KMS-11 (cell line): ENCODE measurements at regions not wholly inside any gene's neighbourhood (a gene's known extent, or its start where the extent isn't known, plus 50 kb on each side); places are given as distances from the start of the nearest gene placed in this dataset.

Experiments
- H2AFZ ChIP-seq: fragments of 200-600 bp; sonication (generic); 2 replicates; pipeline ENCODE4 v1.6.1; 2016; ENCODE audit warnings: antibody characterized with exemption, mixed run types, low read depth
- H3K27ac ChIP-seq: fragments of 200-600 bp; sonication (generic); 2 replicates; pipeline ENCODE4 v1.6.1; 2016; ENCODE audit warnings: mild to moderate bottlenecking, mixed run types
- H3K27me3 ChIP-seq: fragments of 200-600 bp; sonication (generic); 2 replicates; pipeline ENCODE4 v1.6.1; 2017; ENCODE audit warnings: mild to moderate bottlenecking, low read depth, mixed run types, moderate library complexity; ENCODE audit not compliant: insufficient read depth
- H3K36me3 ChIP-seq: fragments of 200-600 bp; sonication (generic); 2 replicates; pipeline ENCODE4 v1.6.1; 2017; ENCODE audit warnings: mild to moderate bottlenecking, mixed run types; ENCODE audit not compliant: insufficient read depth
- H3K4me1 ChIP-seq: fragments of 200-600 bp; sonication (generic); 2 replicates; pipeline ENCODE4 v1.6.1; 2016; ENCODE audit warnings: mild to moderate bottlenecking, low read depth, mixed run types; ENCODE audit not compliant: poor library complexity, severe bottlenecking
- H3K4me2 ChIP-seq: fragments of 200-600 bp; sonication (generic); 2 replicates; pipeline ENCODE4 v1.7.0; 2016; ENCODE audit warnings: mild to moderate bottlenecking, mixed run types
- H3K4me3 ChIP-seq: fragments of 200-600 bp; sonication (generic); IDR thresholded peaks from 2 replicates; pipeline ENCODE4 v1.6.1; 2017; ENCODE audit warnings: low read depth, low read length, mixed read lengths; ENCODE audit not compliant: insufficient read depth
- H3K79me2 ChIP-seq: fragments of 200-600 bp; sonication (generic); 2 replicates; pipeline ENCODE4 v1.6.1; 2016; ENCODE audit warnings: low read depth, mixed run types; ENCODE audit not compliant: insufficient read depth
- H3K9ac ChIP-seq: fragments of 200-600 bp; sonication (generic); 2 replicates; pipeline ENCODE4 v1.6.1; 2016; ENCODE audit warnings: mild to moderate bottlenecking, mixed run types
- H4K20me1 ChIP-seq: fragments of 200-600 bp; sonication (generic); 2 replicates; pipeline ENCODE4 v1.6.1; 2016; ENCODE audit warnings: mild to moderate bottlenecking, mixed run types; ENCODE audit not compliant: insufficient read depth
- TF ChIP-seq, protein P1 (sequence below): fragments of 200-600 bp; sonication (generic); conservative IDR thresholded peaks from 2 replicates; pipeline ENCODE4 v1.6.1; 2017; ENCODE audit warnings: low read depth, mild to moderate bottlenecking, antibody characterized with exemption, low read length, moderate library complexity, mixed read lengths

DNA sequence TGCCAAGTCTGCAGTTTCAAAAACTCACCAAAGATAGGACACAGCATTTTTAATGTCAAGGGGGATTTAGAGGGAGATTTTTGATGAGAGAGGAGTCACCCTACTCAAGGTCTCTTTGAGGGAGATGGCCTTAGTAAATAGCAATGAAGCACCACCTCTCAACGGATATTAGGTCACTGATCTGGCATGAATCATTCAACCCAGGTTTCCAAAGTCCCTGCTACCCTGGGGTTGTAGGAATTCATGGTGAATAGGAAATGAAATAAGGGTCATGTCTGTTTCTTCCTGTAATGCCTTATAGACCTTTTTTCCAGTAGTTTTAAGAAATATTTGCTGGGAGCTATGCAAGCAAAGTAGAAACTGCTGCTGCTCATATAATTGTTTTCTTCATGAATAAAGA lies 2154.9 kb downstream of the LRRC4C start:
- no peak overlapping the region for H3K4me2 ChIP-seq
- H3K9ac ChIP-seq = no peak overlapping the region
- H3K4me1 ChIP-seq = no peaks in the 10 kb centered on the region
- H3K36me3 ChIP-seq = no peaks in the 10 kb centered on the region
- TF ChIP-seq, protein P1, sequence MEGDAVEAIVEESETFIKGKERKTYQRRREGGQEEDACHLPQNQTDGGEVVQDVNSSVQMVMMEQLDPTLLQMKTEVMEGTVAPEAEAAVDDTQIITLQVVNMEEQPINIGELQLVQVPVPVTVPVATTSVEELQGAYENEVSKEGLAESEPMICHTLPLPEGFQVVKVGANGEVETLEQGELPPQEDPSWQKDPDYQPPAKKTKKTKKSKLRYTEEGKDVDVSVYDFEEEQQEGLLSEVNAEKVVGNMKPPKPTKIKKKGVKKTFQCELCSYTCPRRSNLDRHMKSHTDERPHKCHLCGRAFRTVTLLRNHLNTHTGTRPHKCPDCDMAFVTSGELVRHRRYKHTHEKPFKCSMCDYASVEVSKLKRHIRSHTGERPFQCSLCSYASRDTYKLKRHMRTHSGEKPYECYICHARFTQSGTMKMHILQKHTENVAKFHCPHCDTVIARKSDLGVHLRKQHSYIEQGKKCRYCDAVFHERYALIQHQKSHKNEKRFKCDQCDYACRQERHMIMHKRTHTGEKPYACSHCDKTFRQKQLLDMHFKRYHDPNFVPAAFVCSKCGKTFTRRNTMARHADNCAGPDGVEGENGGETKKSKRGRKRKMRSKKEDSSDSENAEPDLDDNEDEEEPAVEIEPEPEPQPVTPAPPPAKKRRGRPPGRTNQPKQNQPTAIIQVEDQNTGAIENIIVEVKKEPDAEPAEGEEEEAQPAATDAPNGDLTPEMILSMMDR = no peak
- no peaks in the 10 kb centered on the region for H4K20me1 ChIP-seq
- H2AFZ ChIP-seq = no peak overlapping the region
- H3K4me3 ChIP-seq = no peak overlapping the region
- H3K79me2 ChIP-seq = no peaks in the 10 kb centered on the region
- no peak overlapping the region for H3K27ac ChIP-seq
- H3K27me3 ChIP-seq = no peaks in the 10 kb centered on the region

GRCh38 chr11:39294648-39295047 lies 2164.8 kb downstream of the LRRC4C start:
- Histone ChIP-seq H3K4me2 (no peak overlapping the region), H2AFZ (no peak overlapping the region), H3K9ac (no peak overlapping the region), H3K36me3 (no peaks in the 10 kb centered on the region), H3K4me3 (no peak overlapping the region), H4K20me1 (no peaks in the 10 kb centered on the region), H3K27me3 (no peaks in the 10 kb centered on the region), H3K27ac (no peak overlapping the region), H3K79me2 (no peaks in the 10 kb centered on the region), H3K4me1 (no peaks in the 10 kb centered on the region)
- TF ChIP-seq, protein P1 = no peak

DNA sequence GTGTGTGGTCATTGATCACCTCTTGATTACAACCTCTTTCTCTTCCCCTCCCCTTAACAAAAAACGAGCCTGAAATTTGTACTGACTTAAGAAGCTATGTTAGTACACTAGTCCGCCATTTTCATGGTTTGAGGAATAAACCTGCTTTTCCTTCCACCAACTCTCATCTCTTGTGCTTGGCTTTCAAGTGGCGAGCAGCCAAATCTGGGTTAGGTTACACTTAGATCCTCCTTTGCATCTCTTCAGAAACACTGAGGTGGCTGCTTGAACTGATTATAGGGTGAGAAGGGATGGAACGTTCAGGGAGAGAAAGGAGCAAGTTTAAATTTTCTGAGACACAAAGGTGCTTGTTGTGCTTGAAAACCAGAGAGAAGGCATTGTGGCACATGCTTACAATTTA lies 2171.4 kb downstream of the LRRC4C start:
- Histone ChIP-seq H3K27ac (no peak overlapping the region), H3K79me2 (no peaks in the 10 kb centered on the region), H3K4me1 (no peaks in the 10 kb centered on the region), H3K36me3 (no peaks in the 10 kb centered on the region), H3K27me3 (no peaks in the 10 kb centered on the region), H4K20me1 (no peaks in the 10 kb centered on the region), H3K9ac (no peak overlapping the region), H3K4me3 (no peak overlapping the region), H3K4me2 (no peak overlapping the region), H2AFZ (no peak overlapping the region)
- TF ChIP-seq, protein P1 = no peak

DNA sequence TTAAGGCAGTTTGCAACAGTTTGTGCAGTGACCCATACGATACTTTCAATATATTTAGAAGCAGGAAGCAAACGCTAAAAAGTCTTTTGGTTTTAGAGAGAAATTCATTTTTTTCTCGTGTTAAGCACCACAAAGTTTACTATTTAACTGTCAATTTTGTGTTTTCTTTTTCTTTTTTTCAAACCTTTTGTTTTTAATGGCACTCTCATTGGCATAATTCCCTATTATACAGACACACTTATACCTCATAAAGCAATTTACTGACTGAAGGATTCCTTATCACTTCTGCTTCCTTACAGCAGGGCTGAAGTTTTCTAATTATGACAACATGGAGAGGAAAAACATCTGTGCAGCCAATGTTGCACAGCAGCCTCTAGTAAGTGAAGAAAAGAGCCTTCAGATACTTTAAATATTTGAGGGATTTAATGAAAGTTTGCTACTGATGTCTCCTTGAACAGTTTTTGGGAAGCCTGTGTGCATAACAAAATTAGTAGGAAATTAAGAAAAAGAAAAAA lies 2191.2 kb downstream of the LRRC4C start:
- no peak overlapping the region for H2AFZ ChIP-seq
- H3K79me2 ChIP-seq = no peaks in the 10 kb centered on the region
- no peaks in the 10 kb centered on the region for H3K4me1 ChIP-seq
- no peaks in the 10 kb centered on the region for H3K36me3 ChIP-seq
- no peak overlapping the region for H3K4me3 ChIP-seq
- H3K27ac ChIP-seq = no peak overlapping the region
- no peaks in the 10 kb centered on the region for H3K27me3 ChIP-seq
- H3K9ac ChIP-seq = no peak overlapping the region
- H4K20me1 ChIP-seq = no peaks in the 10 kb centered on the region
- TF ChIP-seq, protein P1 = no peak
- no peak overlapping the region for H3K4me2 ChIP-seq
